WTC11 (cell line): ENCODE measurements at regions not wholly inside any gene's neighbourhood (a gene's known extent, or its start where the extent isn't known, plus 50 kb on each side); places are given as distances from the start of the nearest gene placed in this dataset.

Experiments used
- ELF4 ChIP-seq: sonication (generic); formaldehyde crosslinking; IDR thresholded peaks from 2 replicates; pipeline ENCODE4 v1.8.1; 2022; ENCODE audit warnings: low read depth, mild to moderate bottlenecking, moderate library complexity, missing genetic modification reagents
- ESRRA ChIP-seq: sonication (generic); formaldehyde crosslinking; IDR thresholded peaks from 2 replicates; pipeline ENCODE4 v1.8.1; 2022; ENCODE audit warnings: mild to moderate bottlenecking, missing genetic modification reagents, borderline replicate concordance
- FOXP4 ChIP-seq: sonication (generic); formaldehyde crosslinking; IDR thresholded peaks from 2 replicates; pipeline ENCODE4 v1.8.0; 2022; ENCODE audit warnings: mild to moderate bottlenecking, missing genetic modification reagents
- NR1H2 ChIP-seq: sonication (generic); formaldehyde crosslinking; IDR thresholded peaks from 2 replicates; pipeline ENCODE4 v1.9.0; 2021; ENCODE audit warnings: mild to moderate bottlenecking, moderate library complexity, missing genetic modification reagents
- SP1 ChIP-seq: sonication (generic); formaldehyde crosslinking; conservative IDR thresholded peaks from 2 replicates; pipeline ENCODE4 v1.8.1; 2022; ENCODE audit warnings: missing genetic modification reagents
- ZNF138 ChIP-seq: sonication (generic); formaldehyde crosslinking; conservative IDR thresholded peaks from 2 replicates; pipeline ENCODE4 v1.8.1; 2022; ENCODE audit warnings: mild to moderate bottlenecking, moderate library complexity, missing genetic modification reagents
- TF ChIP-seq, protein P1 (sequence below): fragments of 200-600 bp; IDR thresholded peaks from 2 replicates; pipeline ENCODE4 v1.8.0; 2022; ENCODE audit warnings: antibody characterized with exemption
- TF ChIP-seq, protein P2 (sequence below): sonication (generic); formaldehyde crosslinking; IDR thresholded peaks from 2 replicates; pipeline ENCODE4 v1.8.1; 2023; ENCODE audit warnings: mild to moderate bottlenecking, missing genetic modification reagents

DNA sequence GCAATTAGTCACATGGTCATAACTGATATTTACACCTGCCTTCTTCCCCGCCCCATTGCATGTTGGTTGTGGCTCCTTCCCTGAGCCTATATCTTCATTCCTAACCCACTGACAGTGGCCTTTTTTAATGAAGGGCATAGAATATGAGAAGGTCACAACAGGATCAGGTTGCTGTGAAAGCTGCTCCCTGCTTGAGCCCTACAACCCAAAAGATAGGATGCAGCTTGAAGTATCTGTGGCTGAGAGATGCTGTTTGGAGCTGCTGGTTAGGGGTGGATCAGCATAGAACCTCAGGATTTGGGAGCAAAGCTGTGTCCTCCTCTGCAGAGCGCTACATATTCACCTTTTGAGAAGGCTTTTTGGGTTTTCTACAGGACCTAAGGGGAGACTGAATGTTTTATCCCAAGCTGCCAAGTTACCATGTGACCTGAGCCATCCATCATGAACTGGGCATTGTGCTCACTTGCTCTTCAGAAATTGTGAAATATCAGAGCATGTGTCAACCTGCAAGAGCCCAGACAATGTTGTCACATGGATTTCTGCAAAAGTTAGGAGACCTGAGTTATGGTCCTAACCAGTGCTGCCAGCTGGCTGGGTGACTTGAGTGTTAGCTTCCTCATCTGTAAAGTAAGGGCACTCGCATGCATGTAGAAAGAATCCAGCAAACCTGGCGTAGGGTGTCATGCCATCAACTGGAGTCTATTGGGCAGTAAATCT lies 49.8 kb upstream of the ARL8B start:
- TF ChIP-seq, protein P1, sequence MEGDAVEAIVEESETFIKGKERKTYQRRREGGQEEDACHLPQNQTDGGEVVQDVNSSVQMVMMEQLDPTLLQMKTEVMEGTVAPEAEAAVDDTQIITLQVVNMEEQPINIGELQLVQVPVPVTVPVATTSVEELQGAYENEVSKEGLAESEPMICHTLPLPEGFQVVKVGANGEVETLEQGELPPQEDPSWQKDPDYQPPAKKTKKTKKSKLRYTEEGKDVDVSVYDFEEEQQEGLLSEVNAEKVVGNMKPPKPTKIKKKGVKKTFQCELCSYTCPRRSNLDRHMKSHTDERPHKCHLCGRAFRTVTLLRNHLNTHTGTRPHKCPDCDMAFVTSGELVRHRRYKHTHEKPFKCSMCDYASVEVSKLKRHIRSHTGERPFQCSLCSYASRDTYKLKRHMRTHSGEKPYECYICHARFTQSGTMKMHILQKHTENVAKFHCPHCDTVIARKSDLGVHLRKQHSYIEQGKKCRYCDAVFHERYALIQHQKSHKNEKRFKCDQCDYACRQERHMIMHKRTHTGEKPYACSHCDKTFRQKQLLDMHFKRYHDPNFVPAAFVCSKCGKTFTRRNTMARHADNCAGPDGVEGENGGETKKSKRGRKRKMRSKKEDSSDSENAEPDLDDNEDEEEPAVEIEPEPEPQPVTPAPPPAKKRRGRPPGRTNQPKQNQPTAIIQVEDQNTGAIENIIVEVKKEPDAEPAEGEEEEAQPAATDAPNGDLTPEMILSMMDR, result no peak
- TF ChIP-seq ELF4 (no peak), SP1 (no peak), FOXP4 (CRISPR knock-in tag) (no peak), ZNF138 (no peak), ESRRA (no peak), NR1H2 (CRISPR knock-in tag) (no peak)
- TF ChIP-seq, protein P2, sequence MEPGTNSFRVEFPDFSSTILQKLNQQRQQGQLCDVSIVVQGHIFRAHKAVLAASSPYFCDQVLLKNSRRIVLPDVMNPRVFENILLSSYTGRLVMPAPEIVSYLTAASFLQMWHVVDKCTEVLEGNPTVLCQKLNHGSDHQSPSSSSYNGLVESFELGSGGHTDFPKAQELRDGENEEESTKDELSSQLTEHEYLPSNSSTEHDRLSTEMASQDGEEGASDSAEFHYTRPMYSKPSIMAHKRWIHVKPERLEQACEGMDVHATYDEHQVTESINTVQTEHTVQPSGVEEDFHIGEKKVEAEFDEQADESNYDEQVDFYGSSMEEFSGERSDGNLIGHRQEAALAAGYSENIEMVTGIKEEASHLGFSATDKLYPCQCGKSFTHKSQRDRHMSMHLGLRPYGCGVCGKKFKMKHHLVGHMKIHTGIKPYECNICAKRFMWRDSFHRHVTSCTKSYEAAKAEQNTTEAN (CRISPR knock-in tag), result no peak
